OCI-LY1 (cell line): ENCODE measurements at regions not wholly inside any gene's neighbourhood (a gene's known extent, or its start where the extent isn't known, plus 50 kb on each side); places are given as distances from the start of the nearest gene placed in this dataset.

Source experiments
- H2AFZ ChIP-seq: fragments of 200-600 bp; sonication (generic), shearing (Covaris generic); 2 replicates; pipeline ENCODE4 v1.6.0; 2014; ENCODE audit warnings: antibody characterized with exemption, mild to moderate bottlenecking, low read length
- H3F3A ChIP-seq: fragments of 200-600 bp; sonication (generic), shearing (Covaris generic); 2 replicates; pipeline ENCODE4 v1.6.0; 2014; ENCODE audit warnings: mild to moderate bottlenecking, antibody characterized with exemption, low read length, moderate library complexity; ENCODE audit not compliant: insufficient read depth
- H3K27ac ChIP-seq: fragments of 200-600 bp; sonication (generic); 2 replicates; pipeline ENCODE4 v1.5.1; 2014; ENCODE audit warnings: low read length, mixed run types, mild to moderate bottlenecking, low read depth; ENCODE audit not compliant: poor library complexity, severe bottlenecking
- H3K27me3 ChIP-seq: fragments of 200-600 bp; sonication (generic); 2 replicates; pipeline ENCODE4 v1.6.0; 2014; ENCODE audit warnings: antibody characterized with exemption, mild to moderate bottlenecking, low read length, moderate library complexity; ENCODE audit not compliant: insufficient read depth
- H3K36me3 ChIP-seq: fragments of 200-600 bp; sonication (generic); 2 replicates; pipeline ENCODE4 v1.6.1; 2014; ENCODE audit warnings: mild to moderate bottlenecking, antibody characterized with exemption, low read length, moderate library complexity, mixed read lengths; ENCODE audit not compliant: insufficient read depth
- H3K4me1 ChIP-seq: fragments of 200-600 bp; sonication (generic); 2 replicates; pipeline ENCODE4 v1.5.1; 2014; ENCODE audit warnings: mild to moderate bottlenecking, low read length, moderate library complexity; ENCODE audit not compliant: insufficient read depth, severe bottlenecking
- H3K4me2 ChIP-seq: fragments of 200-600 bp; sonication (generic), shearing (Covaris generic); 2 replicates; pipeline ENCODE4 v1.6.1; 2014; ENCODE audit warnings: low read length
- H3K4me3 ChIP-seq: fragments of 200-600 bp; sonication (generic); 2 replicates; pipeline ENCODE4 v1.5.1; 2014; ENCODE audit warnings: low read length, low read depth, mild to moderate bottlenecking, mixed read lengths; ENCODE audit not compliant: poor library complexity, severe bottlenecking
- H3K79me2 ChIP-seq: fragments of 200-600 bp; shearing (Covaris generic); 2 replicates; pipeline ENCODE4 v1.6.1; 2016; ENCODE audit warnings: mixed run types, low read length, mixed read lengths; ENCODE audit not compliant: insufficient read depth
- H3K9ac ChIP-seq: fragments of 200-600 bp; sonication (generic), shearing (Covaris generic); 2 replicates; pipeline ENCODE4 v1.6.1; 2014; ENCODE audit warnings: mild to moderate bottlenecking, low read length, mixed read lengths
- H3K9me2 ChIP-seq: fragments of 200-600 bp; sonication (generic), shearing (Covaris generic); 2 replicates; pipeline ENCODE4 v1.6.1; 2014; ENCODE audit warnings: low read depth, mild to moderate bottlenecking, low read length, mixed read lengths
- H3K9me3 ChIP-seq: fragments of 200-600 bp; shearing (Covaris generic); 2 replicates; pipeline ENCODE4 v1.6.1; 2014; ENCODE audit warnings: low read length, mixed read lengths
- H4K20me1 ChIP-seq: fragments of 200-600 bp; sonication (generic), shearing (Covaris generic); 2 replicates; pipeline ENCODE4 v1.6.0; 2016; ENCODE audit warnings: mild to moderate bottlenecking, low read length; ENCODE audit not compliant: insufficient read depth
- CTCF ChIP-seq: fragments of 200-600 bp; sonication (generic), shearing (Covaris generic); IDR thresholded peaks from 2 replicates; pipeline ENCODE4 v1.5.1; 2017; ENCODE audit warnings: mild to moderate bottlenecking, antibody characterized with exemption, low read length, moderate library complexity, mixed read lengths
- EZH2 ChIP-seq: fragments of 200-600 bp; sonication (generic), shearing (Covaris generic); IDR thresholded peaks from 2 replicates; pipeline ENCODE4 v1.8.0; 2017; ENCODE audit warnings: borderline replicate concordance, mixed run types, mild to moderate bottlenecking, antibody characterized with exemption, low read length, moderate library complexity, mixed read lengths

- H4K20me1 ChIP-seq, result no peaks in the 10 kb centered on the region
- no peaks in the 10 kb centered on the region for H3K4me1 ChIP-seq
- H3F3A ChIP-seq, result no peaks in the 10 kb centered on the region
- no peak for TF ChIP-seq CTCF
- no peaks in the 10 kb centered on the region for H3K36me3 ChIP-seq
- H3K79me2 ChIP-seq, result no peaks in the 10 kb centered on the region
- no peaks in the 10 kb centered on the region for H3K9me2 ChIP-seq
- no peak overlapping the region for H3K4me2 ChIP-seq
- no peaks in the 10 kb centered on the region; the same call in 1 of the 2 replicates for H3K27me3 ChIP-seq
- H2AFZ ChIP-seq, result no peak overlapping the region
- H3K9ac ChIP-seq, result no peak overlapping the region
- no peak overlapping the region for H3K27ac ChIP-seq
- no peaks in the 10 kb centered on the region for H3K9me3 ChIP-seq
- no peak overlapping the region for H3K4me3 ChIP-seq
Measured at GRCh38 chr7:155913719-155914118, 101.5 kb upstream of the SHH start.

GRCh38 chr7:155913291-155913690, 101.0 kb upstream of the SHH start:
- Histone ChIP-seq H3K9me2 (no peaks in the 10 kb centered on the region), H3F3A (no peaks in the 10 kb centered on the region), H3K79me2 (no peaks in the 10 kb centered on the region), H4K20me1 (no peaks in the 10 kb centered on the region), H3K27me3 (no peaks in the 10 kb centered on the region; the same call in 1 of the 2 replicates), H3K4me3 (no peak overlapping the region), H3K9me3 (no peaks in the 10 kb centered on the region), H3K9ac (no peak overlapping the region), H3K4me2 (no peak overlapping the region), H2AFZ (no peak overlapping the region), H3K4me1 (no peaks in the 10 kb centered on the region), H3K36me3 (no peaks in the 10 kb centered on the region), H3K27ac (no peak overlapping the region)
- no peak for TF ChIP-seq CTCF
- TF ChIP-seq EZH2, result no peak

GRCh38 chr7:155911471-155912105, 99.3 kb upstream of the SHH start:
- Histone ChIP-seq H3K9ac (no peak overlapping the region), H3K27me3 (no peaks in the 10 kb centered on the region; the same call in 1 of the 2 replicates), H3F3A (no peaks in the 10 kb centered on the region), H3K36me3 (no peaks in the 10 kb centered on the region), H2AFZ (no peak overlapping the region), H3K9me2 (no peaks in the 10 kb centered on the region), H3K4me2 (no peak overlapping the region), H4K20me1 (no peaks in the 10 kb centered on the region), H3K27ac (no peak overlapping the region), H3K9me3 (no peaks in the 10 kb centered on the region), H3K79me2 (no peaks in the 10 kb centered on the region), H3K4me1 (no peaks in the 10 kb centered on the region), H3K4me3 (no peak overlapping the region)
- TF ChIP-seq EZH2 (no peak), CTCF (no peak)
